Sigmoid colon (tissue), 6 donors: ENCODE measurements at regions not wholly inside any gene's neighbourhood (a gene's known extent, or its start where the extent isn't known, plus 50 kb on each side); places are given as distances from the start of the nearest gene placed in this dataset.

ENCODE experiments used
- DNase-seq: peaks from one replicate; pipeline ENCODE4 v3.0.0-alpha.2; 2019
- H3K27ac ChIP-seq, 4 donors: fragments of 200-600 bp; sonication (generic); one replicate each; pipeline ENCODE4 v1.5.1; 2016 to 2019; ENCODE audit warnings: mild to moderate bottlenecking in 1 of 4
- H3K27me3 ChIP-seq, 3 donors: fragments of 200-600 bp; sonication (generic); one replicate each; pipeline ENCODE4 v1.5.1; 2019; ENCODE audit warnings: mild to moderate bottlenecking in 1 of 3
- H3K36me3 ChIP-seq, 4 donors: fragments of 200-600 bp; sonication (generic); one replicate each; pipeline ENCODE4 v1.5.1; 2016 to 2019
- H3K4me1 ChIP-seq, 4 donors: fragments of 200-600 bp; sonication (generic); one replicate each; pipeline ENCODE4 v1.5.1; 2017 to 2019
- H3K4me3 ChIP-seq, 4 donors: fragments of 200-600 bp; sonication (generic); one replicate each; pipeline ENCODE4 v1.5.1; 2017 to 2019; ENCODE audit warnings: mild to moderate bottlenecking in 2 of 4, moderate library complexity in 1 of 4
- H3K9me3 ChIP-seq, 4 donors: fragments of 200-600 bp in 3 of 4; sonication (generic) in 3 of 4; one replicate each; pipeline versions ENCODE4 v1.5.1 to v1.6.1; 2013 to 2019
- EP300 ChIP-seq, 4 donors: sonication (generic); formaldehyde crosslinking; IDR thresholded peaks; one replicate each; pipeline ENCODE4 v1.6.1; 2017; ENCODE audit warnings: antibody characterized with exemption in 4 of 4
- POLR2A ChIP-seq, 2 donors: fragments of 450-650 bp; IDR thresholded peaks; one replicate each; pipeline ENCODE4 v1.6.1; 2016; ENCODE audit warnings: antibody characterized with exemption in 2 of 2, mild to moderate bottlenecking in 2 of 2, moderate library complexity in 2 of 2
- POLR2AphosphoS5 ChIP-seq, 4 donors: sonication (generic); formaldehyde crosslinking; IDR thresholded peaks; one replicate each; pipeline ENCODE4 v1.6.1; 2017; ENCODE audit warnings: antibody characterized with exemption in 4 of 4
- WGBS, 2 donors: extraction: QIAGEN DNeasy Blood & Tissue Kit; methylation state at CpG; one replicate each; pipeline ENCODE4 v1.1.7; 2013; 5-methylcytosine and 5-hydroxymethylcytosine counted together
- intact Hi-C: fragments of 100-400 bp; cut with DNase I; formaldehyde crosslinking; loops from one replicate; pipeline ENCODE4 v1.15.1; 2023
- TF ChIP-seq, protein P1 (sequence below), 4 experiments: fragments of 450-650 bp in 3 of 4; fragments of 200-600 bp in 1 of 4; IDR thresholded peaks; one replicate each; pipeline ENCODE4 v1.5.1; 2016 to 2019; ENCODE audit warnings: antibody characterized with exemption in 4 of 4, mild to moderate bottlenecking in 3 of 4, moderate library complexity in 2 of 4
- donor health status: healthy with polysubstance abuse.
- donor health status: healthy.

DNA sequence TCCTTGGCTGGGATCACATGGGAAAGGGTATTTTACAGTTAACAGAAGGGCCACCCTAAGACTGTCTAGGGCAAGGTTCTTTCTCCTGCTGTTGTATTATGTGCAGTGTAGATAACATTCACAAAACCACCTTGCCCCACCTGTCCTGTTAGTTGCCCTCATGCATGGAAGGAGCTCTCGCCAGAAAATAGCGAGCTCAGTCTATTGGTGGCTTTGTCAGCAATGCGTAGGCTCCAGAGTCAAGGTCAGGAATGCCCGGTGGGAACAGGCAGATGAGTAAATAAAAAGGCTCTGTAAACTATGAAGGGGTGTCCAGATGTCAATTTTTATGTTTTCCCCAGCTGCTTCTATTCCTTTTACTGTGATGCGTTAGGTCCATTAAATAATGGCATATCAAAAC is 107.1 kb upstream of the WDR11 start:
- Histone ChIP-seq H3K9me3 (no peaks in the 10 kb centered on the region), H3K27me3 (no peaks in the 10 kb centered on the region), H3K4me3 (no peak overlapping the region), H3K4me1 (no peaks in the 10 kb centered on the region), H3K36me3 (no peaks in the 10 kb centered on the region), H3K27ac (no peak overlapping the region)
- intact Hi-C loops: no loop called here
- TF ChIP-seq, protein P1, sequence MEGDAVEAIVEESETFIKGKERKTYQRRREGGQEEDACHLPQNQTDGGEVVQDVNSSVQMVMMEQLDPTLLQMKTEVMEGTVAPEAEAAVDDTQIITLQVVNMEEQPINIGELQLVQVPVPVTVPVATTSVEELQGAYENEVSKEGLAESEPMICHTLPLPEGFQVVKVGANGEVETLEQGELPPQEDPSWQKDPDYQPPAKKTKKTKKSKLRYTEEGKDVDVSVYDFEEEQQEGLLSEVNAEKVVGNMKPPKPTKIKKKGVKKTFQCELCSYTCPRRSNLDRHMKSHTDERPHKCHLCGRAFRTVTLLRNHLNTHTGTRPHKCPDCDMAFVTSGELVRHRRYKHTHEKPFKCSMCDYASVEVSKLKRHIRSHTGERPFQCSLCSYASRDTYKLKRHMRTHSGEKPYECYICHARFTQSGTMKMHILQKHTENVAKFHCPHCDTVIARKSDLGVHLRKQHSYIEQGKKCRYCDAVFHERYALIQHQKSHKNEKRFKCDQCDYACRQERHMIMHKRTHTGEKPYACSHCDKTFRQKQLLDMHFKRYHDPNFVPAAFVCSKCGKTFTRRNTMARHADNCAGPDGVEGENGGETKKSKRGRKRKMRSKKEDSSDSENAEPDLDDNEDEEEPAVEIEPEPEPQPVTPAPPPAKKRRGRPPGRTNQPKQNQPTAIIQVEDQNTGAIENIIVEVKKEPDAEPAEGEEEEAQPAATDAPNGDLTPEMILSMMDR (IDR thresholded peaks at IDR 0.05): no peak
- no peak for TF ChIP-seq EP300 (IDR thresholded peaks at IDR 0.05)
- WGBS, 2 donors: 62 to 77% methylated on average over 5 of the region's 5 CpGs
- DNase-seq: no peak

DNA sequence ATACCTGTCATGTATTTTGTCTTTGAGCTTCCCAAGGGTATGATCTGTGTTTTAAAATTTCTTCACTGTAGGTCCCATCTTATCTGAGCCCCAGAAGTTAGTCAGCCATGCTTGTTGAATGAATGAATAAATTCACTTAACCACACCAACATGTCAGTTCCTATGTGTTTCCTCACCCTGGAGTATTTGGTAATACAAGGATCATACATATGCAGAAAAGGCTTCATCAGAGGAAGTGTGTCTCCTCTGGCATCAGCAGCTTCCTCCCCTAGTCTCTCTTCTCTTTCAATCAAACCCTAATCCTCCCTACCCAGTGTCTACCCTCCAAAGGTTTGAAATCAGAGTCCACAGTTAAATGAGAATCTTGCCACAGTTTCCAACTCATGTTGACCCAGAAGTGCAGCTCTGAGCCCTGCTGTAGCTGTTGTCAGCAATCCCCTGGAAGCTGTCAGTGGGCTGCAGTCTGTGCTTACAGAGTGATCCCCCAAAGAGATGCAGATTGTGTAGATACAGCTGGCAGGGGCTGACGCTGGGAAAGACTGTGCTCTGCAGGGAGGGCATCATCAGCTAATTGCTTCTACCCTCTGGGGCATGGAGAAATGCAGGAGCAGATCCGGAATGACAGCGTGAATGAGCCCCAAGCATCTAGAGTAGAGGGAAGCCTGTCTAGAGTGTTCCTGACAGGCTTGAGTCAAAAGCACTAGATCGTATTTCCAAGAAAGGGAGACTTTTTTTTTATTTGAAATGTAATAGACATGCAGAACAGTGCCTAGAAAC is 105.0 kb upstream of the WDR11 start:
- no peak overlapping the region for H3K4me3 ChIP-seq
- no peaks in the 10 kb centered on the region for H3K4me1 ChIP-seq
- DNase-seq: no peak
- WGBS, 2 donors: 48 to 63% methylated on average over 4 of the region's 4 CpGs
- intact Hi-C loops: no loop called here
- no peak overlapping the region for H3K27ac ChIP-seq
- H3K36me3 ChIP-seq: no peaks in the 10 kb centered on the region
- no peaks in the 10 kb centered on the region for H3K27me3 ChIP-seq
- H3K9me3 ChIP-seq: no peaks in the 10 kb centered on the region
- TF ChIP-seq EP300 (IDR thresholded peaks at IDR 0.05) (no peak), POLR2AphosphoS5 (IDR thresholded peaks at IDR 0.05) (no peak), POLR2A (IDR thresholded peaks at IDR 0.05) (no peak)
- TF ChIP-seq, protein P1 (IDR thresholded peaks at IDR 0.05): no peak

DNA sequence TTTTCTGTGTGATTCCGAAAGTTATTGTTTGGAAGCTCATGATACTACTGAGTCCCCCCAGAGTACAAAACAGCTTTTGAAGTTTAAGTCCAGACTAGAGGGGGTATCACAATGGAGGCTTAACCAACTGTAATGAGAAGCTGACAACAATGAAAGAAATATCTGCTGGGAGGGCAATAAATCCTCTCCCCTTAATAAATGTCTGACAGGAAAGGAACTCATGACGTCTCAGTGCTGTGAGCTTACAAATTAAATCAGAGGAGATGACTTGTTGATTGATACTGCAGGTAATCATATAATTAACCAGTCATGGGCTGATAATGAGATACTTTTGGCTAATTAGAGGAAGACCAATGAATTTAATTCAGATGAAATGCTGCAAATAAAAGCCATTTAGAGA is 102.6 kb upstream of the WDR11 start:
- TF ChIP-seq POLR2AphosphoS5 (IDR thresholded peaks at IDR 0.05): no peak
- TF ChIP-seq, protein P1 (IDR thresholded peaks at IDR 0.05): no peak
- TF ChIP-seq POLR2A (IDR thresholded peaks at IDR 0.05): no peak
- TF ChIP-seq EP300 (IDR thresholded peaks at IDR 0.05): no peak
- Histone ChIP-seq H3K4me1 (no peaks in the 10 kb centered on the region), H3K27ac (no peak overlapping the region), H3K9me3 (no peaks in the 10 kb centered on the region), H3K4me3 (no peak overlapping the region), H3K36me3 (no peaks in the 10 kb centered on the region), H3K27me3 (no peaks in the 10 kb centered on the region)
- 56 to 58% methylated on average over 2 of the region's 2 CpGs for WGBS, 2 donors
- no peak for DNase-seq
- intact Hi-C loops: no loop called here

DNA sequence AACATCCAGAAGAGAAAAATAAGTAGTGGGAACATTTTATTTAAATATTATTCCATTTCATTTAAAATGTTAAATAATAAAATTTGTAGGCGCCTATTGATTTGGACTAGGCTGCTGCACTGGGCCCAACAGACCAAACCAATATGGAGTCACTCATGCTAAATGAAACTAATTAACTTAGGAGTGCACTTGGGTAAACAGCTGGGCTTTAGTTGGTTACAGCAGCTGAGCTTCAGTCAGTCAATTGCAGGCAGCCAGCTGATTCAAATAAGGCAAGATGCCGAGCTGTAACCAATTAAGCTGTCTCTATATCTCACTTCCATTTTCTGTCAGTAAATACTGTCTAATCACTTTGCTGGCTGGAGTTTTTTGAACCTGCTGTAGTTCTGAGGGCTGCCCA is 102.1 kb upstream of the WDR11 start:
- TF ChIP-seq, protein P1 (IDR thresholded peaks at IDR 0.05): no peak
- TF ChIP-seq POLR2A (IDR thresholded peaks at IDR 0.05) (no peak), POLR2AphosphoS5 (IDR thresholded peaks at IDR 0.05) (no peak), EP300 (IDR thresholded peaks at IDR 0.05) (no peak)
- no peaks in the 10 kb centered on the region for H3K36me3 ChIP-seq
- DNase-seq: no peak
- no peaks in the 10 kb centered on the region for H3K9me3 ChIP-seq
- no peaks in the 10 kb centered on the region for H3K4me1 ChIP-seq
- no peak overlapping the region for H3K27ac ChIP-seq
- WGBS, 2 donors: 57 to 71% methylated on average over 2 of the region's 2 CpGs
- intact Hi-C loops: no loop called here
- H3K4me3 ChIP-seq: no peak overlapping the region
- no peaks in the 10 kb centered on the region for H3K27me3 ChIP-seq
